Activated T-helper 9 cell treated with anti-CD3 and anti-CD28 coated beads, Interleukin-2, amount 50 U/mL, for 16 hours (primary cell): ENCODE measurements at regions not wholly inside any gene's neighbourhood (a gene's known extent, or its start where the extent isn't known, plus 50 kb on each side); places are given as distances from the start of the nearest gene placed in this dataset.
A peak's percentile ranks its signal among the peaks of the same experiment; 100 is the strongest.

Experiments
- DNase-seq: peaks from one replicate; pipeline ENCODE4 v3.0.0-alpha.2; 2020; ENCODE audit warnings: low read depth

DNA sequence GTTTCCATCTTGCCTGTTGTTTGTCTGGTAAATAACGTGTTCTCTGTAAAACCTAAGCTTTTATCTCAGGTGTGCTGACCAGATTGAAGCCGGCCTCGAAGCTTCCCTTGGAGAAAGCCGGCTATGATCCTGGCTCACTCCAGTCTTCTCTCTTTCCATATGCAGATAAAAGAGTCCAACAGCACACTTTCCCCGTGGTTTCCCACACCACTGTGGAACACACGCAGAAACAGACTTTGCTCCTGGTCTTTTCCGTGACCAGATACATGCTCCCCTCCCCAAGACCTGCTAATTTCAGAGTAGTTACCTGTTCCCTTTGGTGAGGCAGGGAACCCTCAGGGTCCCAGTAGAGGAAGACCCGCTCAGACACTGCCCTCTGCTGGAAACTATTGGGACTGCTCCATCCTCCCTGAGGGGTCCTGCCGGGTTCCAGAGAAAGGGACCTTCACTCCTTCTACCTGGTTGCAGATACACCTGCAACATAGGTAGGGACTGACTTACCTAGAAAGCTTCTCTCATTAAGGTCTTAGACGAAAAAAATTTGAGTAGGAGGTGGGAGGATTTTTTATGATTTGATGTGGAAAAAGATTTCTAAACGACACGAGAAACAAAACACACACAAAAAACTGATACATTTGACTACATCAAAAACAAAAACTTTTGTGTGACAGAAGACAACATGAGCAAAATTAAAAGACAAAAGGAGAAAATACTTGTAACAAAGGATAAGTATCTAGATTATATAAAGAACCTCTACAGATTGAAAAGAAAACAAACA, 415.4 kb upstream of the CCDC196 start:
- DNase-seq, result peak; percentile 47

DNA sequence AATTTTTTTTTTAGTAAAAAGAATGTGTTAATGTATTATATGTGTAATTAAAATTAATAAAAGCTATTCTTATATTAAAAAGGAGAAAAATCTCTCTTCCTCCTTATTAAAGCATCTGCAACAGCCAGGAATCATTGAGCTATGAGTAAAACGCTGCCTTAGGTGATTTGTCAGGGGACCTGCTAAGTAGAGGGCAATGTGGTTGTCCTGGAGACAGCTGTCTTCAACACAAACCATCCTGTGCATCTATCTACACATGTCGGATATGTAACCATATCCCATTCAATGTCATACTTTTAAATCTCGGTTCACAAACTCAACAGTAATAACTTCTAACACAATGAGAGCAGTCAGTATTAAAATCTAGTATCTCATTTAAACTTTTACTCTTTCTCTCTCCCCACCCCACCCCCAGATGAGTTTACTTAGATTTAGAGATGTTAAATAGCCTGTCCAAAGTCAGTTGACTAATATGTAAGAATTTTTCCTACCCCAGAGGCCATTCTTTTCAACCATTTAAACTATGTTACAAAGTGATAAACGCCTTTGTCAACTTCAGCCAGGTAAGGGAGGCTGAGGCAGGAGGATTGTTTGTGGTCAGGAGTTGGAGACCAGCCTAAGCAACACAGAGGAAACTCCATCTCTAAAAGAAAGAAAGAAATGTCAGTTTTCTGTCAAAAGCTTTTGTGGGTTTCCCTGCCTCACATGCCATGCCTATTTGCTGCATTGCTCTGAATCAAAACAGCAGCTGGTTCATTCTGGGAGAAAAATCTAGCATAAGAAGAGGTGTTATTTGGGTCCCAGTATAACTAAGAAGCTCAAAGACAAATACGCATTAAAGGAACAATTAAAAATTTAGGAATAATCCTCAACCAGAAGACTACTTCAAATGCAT, 413.7 kb upstream of the CCDC196 start:
- no peak for DNase-seq

DNA sequence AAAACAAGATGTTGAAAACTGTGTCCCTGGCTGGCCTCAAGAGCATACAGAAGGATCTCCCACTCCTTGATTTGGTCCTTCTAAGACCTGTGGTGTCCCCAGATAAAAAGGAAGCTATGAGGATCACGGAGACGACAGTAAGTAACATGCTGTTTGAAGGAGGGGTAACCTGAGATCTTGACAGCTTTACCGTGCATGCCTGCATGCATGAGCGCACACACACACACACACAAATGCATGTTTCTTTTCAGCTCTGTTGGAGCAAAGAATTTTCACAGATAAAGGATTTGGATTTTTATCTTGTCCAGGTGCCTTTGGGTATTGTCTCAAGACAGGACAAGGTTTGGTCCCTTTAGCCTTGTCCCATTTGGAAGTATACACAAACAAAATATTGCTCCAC, 411.6 kb upstream of the CCDC196 start:
- DNase-seq, result no peak

DNA sequence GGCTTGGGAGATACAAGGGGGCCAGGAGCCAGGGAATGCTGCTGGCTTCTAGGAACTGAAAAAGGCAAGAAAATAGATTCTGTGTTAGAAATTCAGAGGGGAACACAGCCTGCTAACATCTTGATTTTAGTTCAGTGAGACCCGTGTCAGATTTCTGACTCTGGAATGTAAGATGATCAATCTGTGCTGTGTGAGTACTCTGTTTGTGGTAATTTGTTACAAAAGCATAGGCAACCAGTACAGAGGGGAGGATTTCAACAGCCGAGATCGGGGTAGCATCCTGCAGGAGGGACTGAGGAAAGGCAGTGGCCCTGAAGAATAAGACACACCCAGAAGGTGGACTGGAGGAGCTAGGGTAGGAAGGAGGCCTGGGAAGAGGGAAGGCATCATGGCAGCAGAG, 410.0 kb upstream of the CCDC196 start:
- no peak for DNase-seq

DNA sequence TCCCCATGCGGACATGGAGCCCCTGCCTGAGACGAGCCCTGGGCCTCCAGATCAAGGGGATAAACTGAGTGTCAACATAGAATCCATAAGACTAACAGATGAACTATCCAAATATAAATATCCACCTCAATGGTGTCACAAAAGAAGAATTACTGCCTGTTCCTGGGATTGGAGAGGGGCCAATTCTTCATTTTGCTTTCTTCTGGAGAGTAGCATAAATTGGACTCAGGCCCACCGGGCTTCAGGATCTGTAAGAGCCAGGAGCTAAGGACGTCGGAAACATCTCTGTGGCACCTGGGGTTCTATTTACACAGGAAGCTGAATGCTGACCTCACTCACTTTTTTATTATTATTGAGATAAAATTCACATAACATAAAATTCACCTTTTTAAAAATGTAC, 408.2 kb upstream of the CCDC196 start:
- DNase-seq, result no peak

DNA sequence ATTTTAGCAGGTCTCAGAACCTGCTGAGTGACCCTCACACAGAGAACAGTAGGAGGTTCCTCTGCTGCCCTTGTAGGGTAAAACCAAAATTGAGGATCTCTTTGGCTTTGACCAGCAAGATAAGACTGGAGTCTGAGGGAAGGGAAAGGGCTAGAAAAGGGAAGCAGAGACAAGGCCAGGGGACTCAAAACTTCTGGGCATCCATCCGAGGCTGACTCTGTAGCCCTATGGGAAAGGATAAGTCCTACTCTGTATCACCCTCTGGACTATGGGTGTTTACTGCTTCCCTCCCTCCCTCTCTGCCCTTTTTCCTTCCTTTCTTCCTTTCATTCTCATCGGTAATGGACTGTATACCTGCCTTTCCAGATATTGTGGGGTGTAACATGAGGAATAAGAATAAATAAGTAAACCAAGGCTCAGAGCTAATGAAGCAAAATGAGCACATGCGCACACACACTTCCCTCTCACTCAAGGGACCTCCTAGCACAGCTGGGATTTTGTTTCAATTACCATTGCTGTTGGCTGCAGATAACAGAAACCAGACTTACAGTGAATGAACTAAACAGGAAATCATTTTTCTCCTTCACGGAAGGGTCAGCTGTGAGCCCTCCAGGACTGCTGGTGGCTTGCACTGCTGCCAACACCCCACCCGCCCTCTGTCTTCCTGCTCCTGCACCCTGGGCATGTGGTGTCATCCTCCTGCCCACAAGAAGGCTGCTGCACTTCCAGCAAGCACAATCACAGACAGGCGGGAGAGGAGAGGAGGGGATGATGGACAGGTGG, 404.4 kb upstream of the CCDC196 start:
- DNase-seq, result no peak

DNA sequence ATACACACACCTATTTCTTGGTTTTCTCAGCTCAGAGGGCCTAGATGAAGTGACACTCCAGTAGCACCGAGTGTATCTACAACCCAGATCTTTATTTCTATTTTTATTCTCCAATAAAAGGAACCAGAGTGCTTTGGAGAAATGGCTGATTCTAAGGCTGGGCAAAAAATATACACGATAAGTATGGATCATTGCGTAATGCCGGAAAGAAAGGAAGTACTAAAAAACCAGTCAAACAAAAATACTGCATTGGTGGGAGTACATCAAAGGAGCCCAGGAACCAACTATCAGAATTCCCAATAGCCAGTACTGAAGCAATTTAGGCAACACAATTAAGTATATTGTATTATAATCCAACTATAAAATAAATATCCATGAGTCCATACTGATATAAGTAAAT, 400.9 kb upstream of the CCDC196 start:
- DNase-seq, result no peak

DNA sequence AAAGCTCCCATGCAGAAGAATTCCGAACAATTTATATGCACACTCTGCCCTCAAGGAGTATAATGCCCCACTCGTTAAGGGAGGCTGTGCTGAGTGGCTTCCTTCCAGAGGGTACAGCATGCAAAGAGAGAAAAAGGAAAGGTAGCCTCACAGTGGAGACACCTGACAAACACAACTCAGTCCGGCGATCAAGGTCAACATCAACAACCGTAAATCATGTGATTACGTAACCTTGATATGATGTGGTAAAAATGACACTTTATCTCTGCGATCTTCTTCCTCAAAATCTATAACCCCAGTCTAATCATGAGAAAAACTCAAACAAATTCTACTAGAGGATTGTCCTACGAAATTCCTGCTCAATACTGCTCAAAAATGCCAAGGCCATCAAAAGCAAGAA, 400.5 kb upstream of the CCDC196 start:
- DNase-seq, result no peak

DNA sequence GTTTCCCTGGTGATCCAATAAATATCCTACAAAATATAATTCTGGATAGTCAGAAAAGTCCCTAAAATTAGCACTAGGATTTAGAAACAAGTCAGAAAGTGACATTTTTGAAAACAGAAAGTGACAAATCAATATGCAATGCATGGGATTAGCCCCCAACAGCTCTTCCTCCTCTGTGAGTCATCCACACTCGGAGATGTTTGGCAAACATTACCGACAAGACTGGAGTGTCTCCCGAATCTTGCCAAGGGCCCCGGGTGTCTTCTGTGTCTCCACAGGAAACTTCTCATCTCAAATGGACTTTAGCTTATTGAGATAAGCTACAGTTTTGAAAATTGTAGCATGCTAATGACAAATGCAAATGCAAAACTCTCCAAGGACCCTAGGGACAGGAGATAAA, 398.9 kb upstream of the CCDC196 start:
- no peak for DNase-seq

DNA sequence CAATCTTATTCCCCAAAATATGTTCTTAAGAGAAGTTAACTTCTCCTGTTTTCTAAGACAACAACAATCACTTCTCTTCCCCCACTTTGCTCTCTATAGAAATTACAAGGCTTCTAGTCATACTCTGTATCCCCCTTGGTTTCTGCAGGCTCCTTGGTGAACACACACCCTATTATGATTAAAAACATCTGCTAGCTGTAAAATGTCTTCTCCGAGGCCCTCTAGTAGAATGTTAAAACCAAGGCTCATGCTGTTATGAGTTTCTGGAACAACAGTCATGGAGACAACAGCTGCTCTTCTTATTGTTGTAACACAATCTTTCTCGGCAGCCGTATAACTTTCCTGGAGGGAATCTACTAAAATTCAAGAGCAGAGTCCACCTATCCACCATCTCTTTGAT, 397.5 kb upstream of the CCDC196 start:
- DNase-seq, result no peak

DNA sequence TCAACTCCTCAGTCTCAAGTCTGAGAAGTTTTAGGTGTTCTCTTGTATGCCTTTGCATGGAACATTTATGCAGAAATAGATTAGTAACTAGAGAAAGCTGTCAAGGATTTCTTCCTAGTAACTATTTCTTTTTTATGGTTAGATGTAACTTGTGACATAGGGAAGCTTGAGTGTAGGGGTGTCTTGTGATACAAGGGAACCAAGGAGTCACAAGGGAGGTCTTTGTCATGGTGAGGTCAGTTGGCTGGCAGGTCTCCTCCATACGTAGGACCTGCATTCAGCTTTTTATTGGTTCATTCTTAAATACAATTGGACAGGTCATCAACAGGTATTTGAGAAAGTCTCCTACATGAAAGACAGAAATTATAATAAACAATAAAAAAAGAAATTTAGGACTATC, 394.0 kb upstream of the CCDC196 start:
- DNase-seq, result no peak

DNA sequence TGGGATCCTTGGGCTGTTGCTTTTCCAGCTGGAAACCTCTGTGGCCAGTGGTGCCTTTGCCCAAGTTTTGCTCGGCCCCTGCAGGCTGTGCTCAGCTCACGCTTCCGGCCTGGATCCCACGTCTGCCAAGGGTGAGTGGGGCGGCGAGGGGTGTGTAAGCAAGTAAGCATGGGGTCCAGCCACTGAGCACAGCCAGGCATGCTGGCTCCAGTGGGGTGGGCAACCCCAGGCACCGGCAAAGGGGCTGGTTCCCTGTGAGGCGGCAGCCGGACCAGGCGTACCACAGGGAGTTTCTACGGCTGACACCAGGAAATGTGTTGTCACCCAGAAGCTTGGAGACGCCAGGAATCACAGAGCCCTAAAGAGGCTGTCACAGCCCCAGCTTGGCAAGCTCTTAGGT, 393.4 kb upstream of the CCDC196 start:
- no peak for DNase-seq

DNA sequence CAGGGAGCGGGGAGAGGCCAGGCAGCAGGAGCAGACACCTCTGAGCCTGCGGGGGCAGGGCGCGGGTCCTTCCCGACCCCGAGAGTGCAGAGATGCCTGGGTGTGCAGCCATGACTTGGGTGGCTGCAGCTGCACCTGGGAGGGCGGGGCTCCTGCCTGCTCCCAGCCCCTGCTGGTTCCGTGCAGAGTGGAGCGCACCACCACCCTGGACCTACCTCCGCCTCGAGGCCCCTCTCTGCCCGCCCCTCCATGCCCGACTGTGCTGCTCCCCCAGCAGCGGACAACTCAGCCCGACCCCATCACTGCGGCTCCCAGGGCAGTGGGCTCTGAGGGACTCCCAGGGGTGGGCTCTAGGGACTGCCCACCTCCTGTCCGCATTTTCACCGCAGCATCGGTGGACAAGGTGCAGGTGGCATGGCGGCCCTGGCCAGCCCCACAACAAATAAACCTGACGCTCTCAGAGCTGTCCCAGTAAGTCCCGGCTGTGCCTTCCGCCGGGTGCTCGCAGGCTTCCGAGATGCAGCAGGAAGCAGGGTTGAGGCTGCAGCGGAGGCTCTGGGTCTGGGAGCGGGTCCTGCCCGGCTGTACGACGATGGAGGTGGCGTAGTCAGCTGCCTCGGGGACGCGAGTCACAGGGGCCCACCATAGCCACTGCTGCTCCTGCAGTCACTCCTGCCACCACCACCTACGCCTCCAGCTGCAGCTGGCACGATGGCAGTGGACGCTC, 392.0 kb upstream of the CCDC196 start:
- DNase-seq, result no peak

DNA sequence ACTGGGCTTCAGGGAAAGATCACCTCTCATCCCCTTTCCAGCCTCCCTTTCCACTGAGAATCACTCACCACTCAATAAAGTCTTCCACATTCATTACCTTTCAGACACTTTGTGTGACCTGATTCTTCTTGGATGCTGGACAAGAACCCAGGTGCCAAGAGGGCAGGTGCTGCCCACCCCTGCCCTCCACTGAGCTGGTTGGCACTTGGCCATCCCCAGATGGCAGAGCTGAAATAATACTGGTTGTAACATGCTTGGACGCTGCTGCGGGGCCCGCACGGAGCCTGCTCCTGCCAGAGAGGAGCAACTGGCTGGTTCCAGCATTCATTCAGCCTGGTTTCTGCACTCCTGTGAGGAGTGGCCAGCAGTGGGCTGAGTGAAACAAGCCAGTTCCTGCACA, 386.7 kb upstream of the CCDC196 start:
- DNase-seq, result no peak

DNA sequence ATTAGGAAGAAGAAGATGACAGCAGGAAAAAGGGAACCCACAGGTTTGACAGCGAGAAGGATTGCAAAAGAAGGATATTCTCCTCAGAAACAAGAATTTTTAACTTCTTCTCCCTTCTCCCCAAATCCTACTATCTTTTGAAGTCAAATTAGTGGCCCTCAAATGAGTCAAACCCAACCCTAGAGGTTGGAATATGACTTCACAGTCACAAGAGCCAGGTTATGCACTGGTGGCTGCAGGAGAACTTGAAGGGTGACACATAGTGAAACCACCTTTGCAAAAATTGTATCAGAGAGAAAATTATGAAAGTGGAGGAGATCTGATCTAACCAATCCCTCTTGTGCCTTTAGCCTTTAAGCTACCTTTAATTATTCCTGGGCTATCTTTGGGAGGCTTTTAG, 386.2 kb upstream of the CCDC196 start:
- no peak for DNase-seq

DNA sequence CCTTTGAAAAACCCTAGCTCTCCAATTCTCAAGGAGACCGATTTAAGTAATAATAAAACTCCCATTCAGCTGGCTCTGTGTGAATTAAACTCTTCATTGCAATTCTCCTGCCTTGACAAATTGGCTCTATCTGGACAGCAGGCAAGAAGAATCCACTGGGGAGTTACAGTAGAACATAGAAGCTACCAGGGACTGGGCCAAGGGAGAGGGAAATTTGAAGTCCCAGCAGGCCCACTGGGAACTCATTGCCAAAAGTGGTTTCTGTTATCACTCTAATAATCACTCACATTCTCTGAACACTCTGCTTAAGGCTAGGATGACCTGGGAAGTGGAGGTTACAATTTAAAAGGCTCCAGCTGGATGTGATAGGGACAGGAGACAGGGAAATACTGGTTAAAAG, 384.5 kb upstream of the CCDC196 start:
- DNase-seq, result no peak

DNA sequence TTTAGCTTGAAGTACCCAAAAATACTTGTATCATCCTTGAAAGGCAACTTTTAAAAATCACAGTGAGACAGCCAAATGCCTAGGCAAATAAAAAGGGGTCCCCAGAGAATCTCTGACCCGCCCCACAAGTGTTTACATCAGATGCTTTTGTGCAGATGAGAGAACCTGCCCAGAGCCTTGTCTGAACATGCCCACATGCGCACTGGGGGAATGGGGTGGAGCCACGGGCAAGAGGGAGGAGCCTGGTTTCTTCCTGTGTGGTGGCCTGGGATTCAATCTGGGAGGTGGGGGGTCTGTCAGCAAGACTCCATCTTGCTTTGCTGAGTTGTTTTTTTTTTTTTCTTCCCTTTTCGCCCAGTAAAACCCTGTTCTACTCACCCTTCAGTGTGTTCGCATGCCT, 381.7 kb upstream of the CCDC196 start:
- no peak for DNase-seq

DNA sequence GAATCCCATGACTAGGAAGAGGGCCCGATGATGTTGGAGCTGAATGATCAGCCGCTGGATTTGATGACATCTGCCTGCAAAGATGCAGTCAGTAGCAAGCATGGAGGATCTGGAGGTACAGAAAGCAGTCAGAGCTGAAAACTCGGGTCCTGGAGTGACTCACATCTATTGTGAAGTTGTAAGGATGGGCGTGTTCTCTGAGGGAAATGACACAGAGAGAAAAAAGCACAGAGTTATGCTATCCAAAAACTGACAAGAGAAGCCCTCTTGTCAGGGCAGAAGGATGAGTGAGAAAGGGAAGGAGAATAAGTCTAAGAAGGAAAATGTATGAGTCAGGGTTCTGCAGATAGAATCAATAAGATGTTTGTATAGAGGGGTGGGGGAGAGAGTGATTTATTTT, 380.4 kb upstream of the CCDC196 start:
- DNase-seq, result no peak

DNA sequence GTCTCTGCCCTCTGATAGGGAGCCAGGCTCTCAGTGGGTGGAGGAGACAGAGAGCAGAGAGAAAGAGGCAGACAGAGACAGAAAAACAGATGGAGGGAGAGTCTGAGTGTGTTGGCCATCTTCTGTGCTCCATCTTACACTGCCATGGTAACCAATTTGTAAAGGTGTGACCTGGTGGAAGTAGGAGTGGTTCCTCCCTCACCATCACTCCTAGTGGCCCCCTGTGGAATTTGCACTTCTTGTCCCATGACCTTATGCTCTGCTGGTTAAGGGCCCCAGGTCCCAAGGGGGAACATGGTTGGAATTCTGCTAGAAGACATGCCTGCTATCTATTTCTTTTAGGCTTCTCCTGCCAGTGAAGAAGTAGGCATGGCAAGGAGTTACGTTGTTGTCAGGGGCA, 376.7 kb upstream of the CCDC196 start:
- DNase-seq, result no peak

DNA sequence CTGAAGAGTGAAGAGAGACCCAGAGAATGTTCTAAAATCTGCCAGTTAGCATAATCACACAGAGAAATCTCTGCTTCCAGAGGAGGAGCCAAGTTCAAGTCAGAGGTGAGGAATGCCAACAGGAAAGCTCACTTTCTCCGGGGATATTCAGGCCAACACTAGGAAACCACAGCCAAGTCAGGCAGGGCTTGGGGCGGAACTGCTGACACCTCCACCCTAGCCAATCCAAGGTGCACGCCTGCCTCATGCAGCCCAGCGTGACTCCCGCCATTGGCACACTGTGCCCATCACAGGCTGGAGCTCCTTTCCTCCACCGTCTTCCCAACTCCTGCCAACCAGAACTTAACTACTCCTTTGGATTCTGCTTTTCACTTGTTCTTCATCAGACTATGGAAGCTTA, 374.3 kb upstream of the CCDC196 start:
- DNase-seq, result no peak

DNA sequence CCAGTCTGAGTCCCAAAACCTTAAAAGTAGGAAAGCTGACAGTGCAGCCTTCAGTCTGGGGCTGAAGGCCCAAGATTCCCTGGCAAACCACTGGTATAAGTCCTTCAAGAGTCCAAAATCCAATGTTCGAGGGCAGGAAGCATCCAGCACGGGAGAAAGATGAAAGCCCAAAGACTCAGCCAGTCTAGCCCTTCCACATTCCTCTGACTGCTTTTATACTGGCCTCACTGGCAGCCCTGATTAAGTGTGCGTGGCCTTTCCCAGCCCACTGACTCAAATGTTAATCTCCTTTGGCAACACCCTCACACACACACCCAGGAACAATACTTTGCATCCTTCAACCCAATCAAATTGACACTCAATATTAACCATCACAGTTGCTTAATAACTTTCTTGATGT, 372.1 kb upstream of the CCDC196 start:
- no peak for DNase-seq
